CD4-positive, alpha-beta T cell treated with Interleukin-4 for 1 hour (primary cell): ENCODE measurements at regions not wholly inside any gene's neighbourhood (a gene's known extent, or its start where the extent isn't known, plus 50 kb on each side); places are given as distances from the start of the nearest gene placed in this dataset.
"Not testable (repeated sequence)": the region's sequence is repeated elsewhere in the genome, so short reads cannot be mapped to it uniquely, and the experiment has no call there.

ENCODE experiments used
- DNase-seq, 2 donors: peaks; one replicate each; pipeline ENCODE4 v3.0.0-alpha.2; 2020 to 2022

DNA sequence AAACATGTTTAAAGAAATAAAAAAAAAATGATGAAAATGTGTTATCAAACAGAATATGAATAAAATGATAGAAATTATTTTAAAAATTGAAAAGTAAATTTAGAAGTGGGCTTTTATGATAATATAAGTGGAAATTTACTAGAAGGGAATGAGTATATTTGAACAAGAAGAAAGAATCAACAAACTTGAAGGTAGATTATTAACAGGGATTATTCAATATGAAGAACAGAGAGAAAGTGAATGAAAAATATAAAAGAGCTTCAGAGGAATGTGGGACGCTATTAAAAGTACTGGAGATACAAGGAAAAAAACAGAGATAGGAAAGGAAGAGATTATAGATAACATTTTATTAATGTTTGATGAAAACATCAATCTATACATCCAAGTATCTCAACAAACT is 1014.4 kb upstream of the CITED2 start:
- no peak for DNase-seq

DNA sequence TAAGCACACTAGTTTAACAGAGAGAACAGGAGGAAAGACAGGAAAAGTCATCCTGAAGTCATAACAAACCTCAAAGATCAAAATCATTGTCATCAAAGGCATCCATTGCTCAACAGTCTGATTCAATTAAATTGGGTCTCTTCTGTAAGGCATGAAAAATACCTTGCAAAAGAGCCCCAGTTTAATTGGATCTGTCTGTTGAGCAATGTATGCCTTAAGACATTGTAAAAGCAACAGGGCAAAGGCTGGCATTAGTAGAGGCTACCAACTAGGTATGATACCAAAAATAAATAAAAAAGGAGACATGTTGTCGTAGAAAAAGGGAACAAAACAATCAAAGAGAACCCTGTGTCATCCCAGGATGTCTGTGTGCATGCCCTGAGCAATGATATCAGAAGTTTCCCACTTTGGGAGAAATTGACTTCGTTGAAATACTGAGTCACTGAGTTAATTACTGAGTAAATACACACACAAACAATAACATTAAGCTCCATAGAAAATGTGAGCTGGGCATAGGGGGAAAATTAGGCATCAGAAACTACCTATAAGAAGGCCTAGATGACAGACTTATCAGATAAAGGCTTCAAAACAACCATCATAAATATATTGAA is 1013.8 kb upstream of the CITED2 start:
- no peak for DNase-seq

DNA sequence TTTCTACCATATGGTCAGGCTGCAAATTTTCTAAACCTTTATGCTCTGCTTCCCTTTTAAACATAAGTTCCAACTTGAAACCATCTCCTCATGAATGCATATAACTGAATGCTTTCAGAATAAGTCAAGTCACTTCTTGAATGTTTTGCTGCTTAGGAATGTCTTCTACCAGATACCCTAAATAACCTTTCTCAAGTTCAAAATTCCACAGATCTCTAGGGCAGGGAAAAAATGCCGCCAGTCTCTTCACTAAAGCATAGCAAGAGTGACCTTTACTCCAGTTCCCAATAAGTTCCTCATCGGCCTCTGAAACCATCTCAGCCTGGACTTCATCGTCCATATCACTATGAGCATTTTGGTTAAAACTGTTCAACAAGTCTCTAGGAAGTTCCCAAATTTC is 1011.2 kb upstream of the CITED2 start:
- no peak for DNase-seq

DNA sequence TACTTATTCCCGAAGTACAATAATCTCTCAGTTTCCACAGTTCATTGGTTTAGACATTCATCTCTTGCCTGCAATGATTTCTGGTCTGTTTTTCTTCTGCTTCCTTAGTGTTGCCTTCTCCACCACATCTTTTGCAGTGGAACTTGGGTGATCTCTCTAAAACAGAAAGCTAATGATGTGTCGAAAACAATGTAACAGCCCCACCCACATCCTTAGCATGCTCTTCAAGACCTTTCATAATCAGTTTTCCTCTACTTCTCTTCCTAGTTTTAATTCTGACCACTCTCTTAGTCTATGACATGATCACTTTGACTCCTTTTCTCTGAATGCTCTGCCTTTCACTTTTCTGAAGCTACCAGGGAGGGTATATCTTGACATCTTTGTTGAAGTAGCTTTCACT is 1007.9 kb upstream of the CITED2 start:
- no peak for DNase-seq

DNA sequence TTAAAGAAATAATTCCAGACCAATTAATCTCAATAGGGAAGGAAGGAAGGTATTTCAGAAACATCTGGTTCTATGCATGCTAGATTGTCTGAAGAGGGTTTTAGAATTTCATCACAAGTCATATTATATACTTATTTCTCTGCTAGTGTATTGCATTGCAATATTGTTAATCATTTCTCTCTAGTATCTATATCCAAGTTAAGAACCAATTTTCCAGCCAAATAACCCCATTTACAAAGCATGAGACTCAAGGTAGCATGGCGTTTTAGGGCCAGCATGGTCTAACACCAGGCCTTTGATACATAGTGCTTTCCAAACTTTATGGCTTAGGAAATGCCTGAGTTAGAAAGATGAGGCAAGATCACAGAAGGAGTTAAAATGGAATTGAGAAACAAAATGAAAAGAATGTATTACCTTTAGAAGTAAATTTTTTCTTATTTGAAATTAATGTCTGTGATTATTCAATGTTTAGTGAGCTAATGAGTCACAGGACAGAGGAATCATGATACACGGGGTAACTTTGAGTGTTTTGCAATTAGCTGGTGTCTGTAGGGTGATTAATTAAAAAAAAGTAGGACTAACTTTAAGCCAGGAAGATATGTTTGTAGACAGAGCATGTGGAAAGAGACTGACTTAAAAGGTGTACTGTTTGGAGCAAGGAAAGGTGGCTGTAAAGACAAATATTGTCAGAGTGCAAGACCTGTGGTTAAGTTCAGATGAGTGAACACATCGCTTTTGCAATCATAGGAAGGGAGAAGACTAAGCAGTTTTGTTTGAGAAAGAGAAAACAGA is 1006.2 kb upstream of the CITED2 start:
- no peak for DNase-seq

DNA sequence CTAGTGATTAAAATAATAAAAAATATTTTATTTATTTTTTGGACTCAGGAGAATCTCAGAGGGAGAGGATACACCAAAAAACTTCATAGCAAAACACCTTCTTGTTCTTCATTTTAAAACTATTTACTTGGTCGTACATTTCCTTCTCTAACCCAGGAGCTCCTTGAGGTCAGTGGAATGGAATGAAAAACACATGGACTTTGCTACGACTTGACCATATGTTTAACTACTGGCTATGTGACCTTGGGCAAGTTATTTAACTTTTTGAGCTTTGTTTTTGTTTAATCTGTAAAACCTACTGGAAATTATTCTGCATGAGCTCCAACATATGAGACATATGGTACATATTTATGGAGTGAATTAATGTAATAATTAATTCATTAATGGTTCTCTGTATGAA is 1005.5 kb upstream of the CITED2 start:
- no peak for DNase-seq

DNA sequence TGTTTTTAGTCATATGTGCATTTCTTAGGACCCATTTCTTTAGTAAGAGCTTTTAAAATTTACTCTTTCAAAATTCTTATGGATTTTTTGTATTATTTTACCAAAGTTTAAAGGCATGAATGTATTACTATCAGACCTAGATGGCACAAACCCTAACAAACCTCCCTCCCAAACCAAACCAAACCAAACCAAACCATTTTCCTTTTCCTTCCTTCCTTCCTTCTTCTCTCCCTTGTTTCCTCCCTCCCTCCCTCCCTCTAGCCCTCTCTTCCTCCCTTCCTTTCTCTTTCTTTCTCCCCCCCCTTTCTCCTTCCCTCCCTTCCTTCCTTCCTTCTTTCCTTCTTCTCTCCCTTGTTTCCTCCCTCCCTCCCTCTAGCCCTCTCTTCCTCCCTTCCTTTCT is 1001.8 kb upstream of the CITED2 start:
- DNase-seq, result no peak

DNA sequence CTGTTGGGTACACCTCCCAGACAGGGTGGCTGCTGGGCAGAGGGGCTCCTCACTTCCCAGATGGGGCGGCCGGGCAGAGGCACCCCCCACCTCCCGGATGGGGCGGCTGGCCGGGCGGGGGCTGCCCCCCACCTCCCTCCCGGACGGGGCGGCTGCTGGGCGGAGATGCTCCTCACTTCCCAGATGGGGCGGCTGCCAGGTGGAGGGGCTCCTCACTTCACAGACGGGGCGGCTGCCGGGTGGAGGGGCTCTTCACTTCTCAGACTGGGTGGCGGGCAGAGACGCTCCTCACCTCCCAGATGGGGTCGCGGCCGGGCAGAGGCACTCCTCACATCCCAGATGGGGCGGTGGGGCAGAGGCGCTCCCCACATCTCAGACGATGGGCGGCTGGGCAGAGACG is 999.3 kb upstream of the CITED2 start:
- DNase-seq, result not testable (repeated sequence)

DNA sequence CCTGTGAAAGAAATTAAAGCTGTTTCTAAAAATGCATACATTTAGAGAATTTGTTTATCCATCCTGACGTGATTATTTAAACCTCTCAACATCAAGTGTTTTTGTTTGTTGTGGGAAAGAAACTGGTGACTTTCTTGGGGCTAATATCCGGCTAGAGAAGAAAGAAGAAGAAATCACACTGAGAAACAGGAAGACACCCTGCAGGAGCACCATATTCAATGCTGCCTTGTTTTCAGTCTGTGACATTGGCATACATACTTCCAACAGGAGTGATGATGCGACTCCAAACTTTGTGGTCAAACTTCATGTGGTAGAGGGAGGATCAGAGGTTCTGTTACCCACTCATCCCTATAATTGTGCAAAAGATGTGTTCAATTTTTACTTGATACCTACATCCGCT is 997.6 kb upstream of the CITED2 start:
- no peak for DNase-seq

DNA sequence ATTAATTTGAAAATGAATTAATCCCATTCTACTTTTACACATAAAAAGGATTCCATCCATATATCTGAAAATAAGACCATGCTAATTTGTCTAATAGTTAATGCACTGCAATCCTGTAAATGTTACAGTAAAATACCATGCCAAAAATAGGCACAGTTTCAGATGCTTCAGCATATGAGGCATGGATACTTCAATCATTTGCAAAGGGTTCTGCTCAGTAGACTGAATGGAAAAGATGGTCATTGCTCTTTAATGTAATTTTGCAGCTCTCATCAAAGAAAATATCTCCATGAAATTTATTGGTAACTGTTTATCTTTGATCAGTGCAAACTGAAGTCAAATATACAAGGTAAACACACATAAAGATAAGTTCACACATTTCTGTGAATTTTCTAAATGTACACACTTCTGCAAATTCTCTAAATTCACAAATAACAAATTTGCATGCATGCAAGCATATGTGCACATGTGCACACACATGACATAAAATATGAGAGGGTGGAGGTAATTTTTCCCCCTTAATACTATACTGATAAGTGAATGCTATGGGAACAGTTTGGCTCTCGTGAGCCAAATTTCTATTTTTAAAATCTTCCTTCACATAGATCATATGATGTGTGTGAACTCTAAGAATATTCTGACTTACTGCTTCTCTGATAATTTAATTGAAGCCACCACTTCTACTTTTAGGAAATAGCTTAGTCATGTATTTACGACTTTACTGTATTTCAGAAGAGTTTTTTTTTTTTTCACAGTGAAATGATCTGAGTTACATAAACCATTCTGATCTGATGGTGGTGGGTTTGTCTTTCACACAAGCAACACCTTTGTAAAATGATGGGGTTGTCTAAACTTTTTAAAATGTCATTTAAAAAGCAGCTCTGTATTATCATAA is 996.8 kb upstream of the CITED2 start:
- no peak for DNase-seq

DNA sequence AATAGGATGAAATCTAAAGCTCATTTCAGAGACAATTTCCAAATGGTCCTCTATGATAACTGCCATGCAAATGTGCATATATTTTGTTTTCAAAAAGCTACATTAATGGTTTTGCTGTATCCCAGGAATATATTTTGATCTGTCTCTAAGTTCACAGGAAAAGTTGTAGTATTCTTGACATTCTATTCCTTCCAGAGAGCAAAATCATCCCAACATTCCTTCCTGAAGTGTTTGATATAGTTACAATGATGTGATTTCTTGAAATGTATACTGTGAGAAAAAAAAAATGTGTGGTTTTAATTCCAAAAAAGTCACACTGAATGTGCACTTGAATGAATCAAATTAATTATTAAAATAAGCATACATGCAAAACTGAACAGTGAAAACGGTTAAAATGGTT is 996.0 kb upstream of the CITED2 start:
- no peak for DNase-seq

DNA sequence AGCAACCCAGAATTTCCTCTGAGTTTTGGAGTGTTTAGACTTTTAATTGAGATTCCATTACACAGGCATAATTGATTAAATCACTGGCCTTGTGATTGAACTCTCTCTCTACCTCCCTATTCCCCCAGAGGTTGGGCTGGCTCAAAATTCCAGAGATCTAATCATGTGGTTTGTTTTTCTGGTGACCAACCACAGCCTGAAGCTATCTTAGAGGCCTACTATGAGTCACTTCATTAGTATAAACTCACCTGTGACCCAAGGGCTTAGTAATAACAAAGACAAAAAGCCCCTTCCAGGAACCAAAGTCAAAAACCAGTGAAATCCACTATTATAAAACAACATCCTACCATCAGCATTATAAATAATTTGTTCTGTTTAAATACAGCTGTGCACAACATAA is 992.5 kb upstream of the CITED2 start:
- no peak for DNase-seq

DNA sequence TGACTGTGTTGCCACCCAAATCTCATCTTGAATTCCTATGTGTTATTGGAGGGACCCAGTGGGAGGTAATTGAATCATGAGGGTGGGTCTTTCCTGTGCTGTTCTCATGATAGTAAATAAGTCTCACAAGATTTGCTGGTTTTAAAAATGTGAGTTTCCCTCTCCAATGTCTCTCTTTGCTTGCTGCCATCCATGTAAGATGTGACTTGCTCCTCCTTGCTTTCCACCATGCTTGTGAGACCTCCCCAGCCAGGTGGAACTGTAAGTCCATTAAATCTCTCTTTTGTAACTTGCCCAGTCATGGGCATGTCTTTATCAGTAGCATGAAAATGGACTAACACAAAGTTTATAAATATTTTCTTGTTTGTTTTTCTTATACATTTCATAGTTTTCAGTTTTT is 990.5 kb upstream of the CITED2 start:
- no peak for DNase-seq

DNA sequence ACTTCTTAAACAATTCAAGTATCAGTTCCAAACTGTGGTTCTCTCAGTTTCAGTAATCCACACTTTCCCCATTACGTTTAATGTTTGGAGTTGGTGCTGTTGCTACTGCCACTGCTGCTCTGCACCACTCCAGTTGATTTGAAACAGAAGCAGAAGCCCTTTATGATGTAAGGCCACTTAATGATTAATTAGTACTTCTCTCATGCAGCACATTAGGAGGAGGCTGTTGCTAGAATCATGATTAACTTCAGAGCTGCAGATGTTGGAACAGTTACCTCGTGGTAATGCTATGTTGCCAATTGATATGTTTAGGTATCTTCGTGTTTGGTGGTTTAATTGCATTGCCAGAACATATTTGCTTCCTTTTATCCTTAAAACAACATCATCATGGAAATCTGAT is 986.2 kb upstream of the CITED2 start:
- no peak for DNase-seq

DNA sequence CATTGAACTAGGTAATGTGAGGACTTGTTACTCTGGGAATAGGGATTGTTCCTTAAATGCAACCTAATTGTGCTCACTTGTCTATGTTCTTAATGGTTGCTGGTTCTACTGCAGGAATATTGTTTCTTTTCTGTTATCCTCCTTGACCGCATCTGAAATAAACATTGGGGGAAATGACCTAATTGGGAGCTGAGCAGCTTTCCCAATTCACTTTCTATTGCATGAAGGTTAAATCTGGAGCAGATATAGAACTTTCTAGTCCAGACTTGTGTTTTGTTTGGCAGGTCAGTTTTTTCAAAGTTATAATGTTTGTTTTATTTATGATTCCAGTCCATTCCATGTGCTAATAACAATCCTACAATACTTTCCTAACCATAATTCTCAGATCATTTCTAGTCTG is 981.0 kb upstream of the CITED2 start:
- DNase-seq, result no peak

DNA sequence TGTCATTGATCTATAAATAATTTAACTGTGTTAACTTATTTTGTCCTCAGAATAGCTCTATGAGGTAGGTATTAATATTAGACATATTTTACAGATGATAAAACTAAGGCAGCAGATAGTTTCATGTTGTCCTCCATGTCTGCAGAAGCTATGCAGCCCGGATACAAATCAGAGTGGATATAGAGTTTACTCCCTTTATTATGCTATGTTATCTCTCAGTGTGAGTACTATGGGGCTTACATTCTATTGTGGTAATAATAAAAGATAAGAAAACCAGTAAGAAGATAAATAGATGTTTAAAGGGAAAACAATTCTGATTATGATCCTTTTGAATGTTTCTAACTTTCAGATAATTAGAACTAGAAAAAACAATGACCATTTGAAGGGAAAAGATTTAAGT is 979.8 kb upstream of the CITED2 start:
- DNase-seq, result no peak

DNA sequence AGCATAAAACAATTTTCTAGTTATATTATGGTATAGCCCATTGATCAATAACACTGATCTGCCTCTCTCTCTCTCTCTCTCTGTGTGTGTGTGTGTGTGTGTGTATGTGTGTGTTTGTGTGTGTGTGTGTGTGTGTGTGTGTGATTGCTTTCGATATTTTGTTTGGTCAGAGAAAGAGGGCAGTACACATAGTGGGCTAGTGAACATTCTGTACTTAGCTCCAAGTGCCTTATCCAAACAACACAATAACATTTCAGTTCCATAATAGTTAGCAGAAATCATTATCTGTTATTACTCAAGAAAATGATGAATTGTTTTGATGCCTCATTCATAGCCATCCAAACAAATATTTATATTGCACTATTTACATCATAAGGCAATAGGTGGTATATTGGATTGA is 979.1 kb upstream of the CITED2 start:
- no peak for DNase-seq

DNA sequence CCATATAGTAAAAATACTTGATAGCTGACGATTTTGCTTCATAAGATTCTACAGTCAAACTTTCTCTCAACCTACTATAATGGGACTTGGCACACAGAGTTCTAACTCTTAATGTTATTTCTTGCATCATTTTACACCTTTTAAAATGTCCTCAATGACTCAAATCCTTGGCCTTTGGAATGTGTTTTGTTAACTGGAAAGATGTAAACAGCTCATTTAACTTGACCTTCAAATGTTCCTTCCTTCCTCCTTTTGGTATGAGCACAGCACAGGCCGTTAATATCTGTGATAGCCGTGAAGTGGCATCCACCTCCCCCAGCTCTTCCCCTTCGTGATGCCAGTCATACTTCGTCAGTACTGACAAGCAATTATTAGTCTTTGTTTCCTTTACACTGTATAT is 972.0 kb upstream of the CITED2 start:
- no peak for DNase-seq

DNA sequence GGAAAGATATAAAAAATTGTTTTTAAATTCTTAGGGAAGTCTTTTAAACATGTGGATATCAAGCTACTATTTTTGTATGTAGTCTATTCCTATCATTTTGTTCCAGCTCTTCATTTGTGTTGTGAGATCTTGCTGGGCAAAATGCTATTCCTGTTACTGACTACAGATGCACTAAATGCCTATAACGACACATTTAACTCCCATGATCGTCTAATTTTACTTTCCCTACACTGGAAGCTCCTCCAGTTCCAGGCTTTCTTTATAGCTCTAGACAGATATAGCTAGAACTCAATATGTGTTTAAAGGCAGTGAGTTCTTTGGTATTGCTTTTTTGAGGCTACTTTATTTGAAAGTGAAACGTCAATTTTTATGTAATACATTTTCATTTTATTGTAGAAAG is 971.5 kb upstream of the CITED2 start:
- no peak for DNase-seq

DNA sequence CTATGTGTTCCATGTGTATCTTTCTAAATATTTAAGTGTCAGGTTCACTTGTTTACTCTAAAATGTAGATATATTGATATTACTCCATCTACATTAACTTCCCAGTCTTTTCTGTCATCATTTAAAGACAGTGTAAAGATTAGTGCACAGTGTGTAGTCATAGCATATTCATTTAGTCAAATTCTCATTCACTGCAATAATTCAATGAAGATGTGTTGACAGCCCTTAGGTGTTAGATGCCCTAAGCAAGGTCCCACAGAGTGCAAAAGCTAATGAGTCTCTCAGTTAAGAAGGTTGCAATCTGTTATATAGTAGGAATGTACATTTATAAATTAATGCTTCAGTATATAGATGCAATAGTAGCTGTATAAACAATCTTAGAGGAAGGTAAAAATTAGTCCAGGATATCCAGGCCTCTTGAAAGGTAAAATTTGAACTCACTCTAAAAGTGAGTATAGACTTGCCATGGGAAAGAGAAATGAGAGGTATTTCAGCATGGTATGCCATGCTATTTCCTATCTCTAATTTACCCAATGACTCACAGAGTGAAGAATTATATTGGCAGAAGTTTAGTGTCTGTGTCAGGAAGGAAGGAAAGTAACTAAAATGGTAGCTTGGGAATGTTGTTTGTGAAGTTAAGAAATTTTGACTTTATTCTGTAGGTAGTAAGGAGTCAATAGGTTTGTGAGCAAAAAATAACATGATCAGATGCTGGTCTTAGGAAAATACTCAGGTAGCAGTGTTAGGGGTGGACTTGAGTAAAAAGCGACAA is 969.9 kb upstream of the CITED2 start:
- no peak for DNase-seq

DNA sequence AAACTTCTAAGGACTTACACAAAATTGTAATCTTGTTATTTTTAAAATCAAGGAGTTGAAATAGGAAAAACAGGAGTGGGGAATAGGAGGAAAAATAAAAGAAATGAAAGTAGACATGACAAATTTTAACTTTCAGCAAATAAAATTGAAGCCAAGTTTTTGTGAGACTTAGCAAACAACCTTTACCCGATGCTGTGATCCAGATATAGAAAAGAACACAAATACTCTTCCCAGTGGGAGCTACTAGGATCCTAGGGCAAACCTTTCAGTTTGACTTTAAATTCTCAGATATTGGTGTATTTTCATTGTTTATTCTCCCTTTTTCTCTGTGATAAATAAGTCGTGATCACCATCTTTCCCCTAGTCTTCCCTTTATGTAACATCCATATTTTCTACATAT is 968.7 kb upstream of the CITED2 start:
- DNase-seq, result no peak

DNA sequence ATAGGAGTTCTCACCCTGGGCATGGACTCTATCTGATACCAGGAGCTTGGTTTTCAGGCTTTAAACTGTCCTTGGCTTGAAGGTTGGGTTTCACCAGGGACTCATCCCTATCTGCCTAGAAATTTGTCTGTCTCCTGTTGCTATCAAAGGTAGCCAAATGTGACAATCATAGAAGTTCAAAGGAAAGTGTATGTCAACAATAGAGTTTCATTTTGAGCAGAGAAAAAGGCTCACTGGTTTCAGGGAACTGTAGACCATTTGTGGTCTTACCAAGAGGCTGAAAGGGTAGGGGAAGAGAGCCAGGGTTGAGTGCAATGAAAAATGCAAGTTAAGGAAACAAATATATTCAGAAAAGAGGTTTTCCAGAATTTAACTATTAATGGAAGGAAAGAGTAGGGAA is 966.8 kb upstream of the CITED2 start:
- no peak for DNase-seq

DNA sequence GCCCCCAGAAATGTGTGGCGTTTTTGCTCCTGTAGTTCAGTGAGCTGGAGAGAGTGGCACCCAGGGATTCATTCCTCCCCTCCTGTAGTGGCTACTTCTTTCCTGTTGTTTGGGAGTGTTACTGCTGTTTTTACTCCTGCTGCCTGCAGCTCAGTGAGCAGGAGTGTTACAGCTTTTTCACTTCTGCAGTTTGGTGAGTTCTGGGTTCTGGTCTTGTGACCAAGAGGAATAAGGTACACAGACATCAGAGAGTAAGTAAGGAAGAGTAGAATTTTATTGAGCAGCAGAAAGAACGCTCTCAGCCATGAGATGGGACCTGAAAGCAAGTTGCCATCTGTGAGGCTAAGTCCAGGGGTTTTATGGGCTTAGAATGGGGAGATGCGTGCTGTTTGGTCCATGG is 966.3 kb upstream of the CITED2 start:
- no peak for DNase-seq
